HG03457 (cell line): ENCODE measurements at regions not wholly inside any gene's neighbourhood (a gene's known extent, or its start where the extent isn't known, plus 50 kb on each side); places are given as distances from the start of the nearest gene placed in this dataset.
"Not testable (repeated sequence)": the region's sequence is repeated elsewhere in the genome, so short reads cannot be mapped to it uniquely, and the experiment has no call there.

Source experiments
- ATAC-seq: cut with Tn5 transposase; IDR thresholded peaks from one replicate; pipeline ENCODE4 v1.9.1; 2021; ENCODE audit warnings: moderate number of reproducible peaks; ENCODE audit not compliant: unreplicated experiment

- no peak for ATAC-seq
Observed at GRCh38 chr14:86203843-86204242, 673.9 kb downstream of the FLRT2 start.

DNA sequence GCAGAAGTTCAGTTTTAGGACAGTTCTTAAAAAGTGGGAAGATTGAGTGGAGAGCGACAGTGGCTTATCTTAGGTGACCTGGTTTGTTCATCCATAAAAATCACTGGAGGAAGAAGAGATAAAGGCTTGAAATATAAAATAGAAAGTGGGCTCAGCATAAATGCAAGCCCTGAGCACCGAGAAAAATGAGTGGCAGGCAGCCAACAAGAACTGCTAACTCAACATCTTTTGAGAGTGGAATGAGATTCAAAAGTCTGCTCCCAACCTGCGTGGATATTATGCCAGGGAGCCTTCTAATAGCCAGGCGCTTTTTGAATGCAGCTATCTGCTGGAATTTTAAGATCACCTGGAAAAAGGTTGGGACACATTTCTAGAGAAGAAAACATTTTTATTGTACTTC is 666.5 kb downstream of the FLRT2 start:
- no peak for ATAC-seq

DNA sequence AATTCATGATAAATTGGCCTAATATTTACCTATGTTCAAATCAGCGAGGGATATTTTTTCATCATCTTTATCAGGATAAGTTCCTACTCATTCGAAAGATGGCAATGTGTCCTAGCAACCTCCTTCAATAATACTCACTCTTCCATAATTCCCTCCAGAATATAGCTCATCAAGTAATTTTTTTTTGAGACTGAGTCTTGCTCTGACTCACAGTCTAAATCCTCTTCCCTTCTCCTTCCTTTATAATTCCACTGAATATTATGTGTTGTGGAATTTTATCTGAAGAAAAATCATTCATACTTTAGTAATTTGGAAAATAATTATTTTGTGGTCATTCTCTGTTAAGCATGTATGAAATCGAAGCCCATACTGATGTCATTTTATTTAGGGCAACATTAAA is 663.8 kb downstream of the FLRT2 start:
- no peak for ATAC-seq

GRCh38 chr14:86179980-86180379 is 650.0 kb downstream of the FLRT2 start:
- no peak for ATAC-seq

- no peak for ATAC-seq
Observed at GRCh38 chr14:86168371-86168770, 638.4 kb downstream of the FLRT2 start.

GRCh38 chr14:86166541-86166940 is 636.6 kb downstream of the FLRT2 start:
- no peak for ATAC-seq

DNA sequence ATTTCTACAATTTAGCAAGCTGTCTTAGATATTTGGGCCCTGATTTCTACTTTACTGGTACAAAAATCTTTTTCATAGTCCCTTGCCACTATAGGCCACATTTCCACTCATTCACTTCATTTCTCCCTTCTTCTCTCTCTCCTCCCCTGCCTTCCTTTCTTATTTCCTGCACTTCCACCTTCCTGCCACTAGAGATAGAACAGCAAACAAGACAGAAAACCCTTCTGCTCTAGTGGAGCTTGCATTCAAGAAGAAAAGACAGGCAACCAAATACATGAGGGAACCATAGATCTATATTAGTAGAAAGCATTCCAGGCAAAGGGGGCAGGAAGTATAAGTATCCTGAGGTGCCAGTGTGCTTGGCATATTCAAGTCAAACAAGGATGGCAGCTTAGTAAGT is 623.5 kb downstream of the FLRT2 start:
- no peak for ATAC-seq

DNA sequence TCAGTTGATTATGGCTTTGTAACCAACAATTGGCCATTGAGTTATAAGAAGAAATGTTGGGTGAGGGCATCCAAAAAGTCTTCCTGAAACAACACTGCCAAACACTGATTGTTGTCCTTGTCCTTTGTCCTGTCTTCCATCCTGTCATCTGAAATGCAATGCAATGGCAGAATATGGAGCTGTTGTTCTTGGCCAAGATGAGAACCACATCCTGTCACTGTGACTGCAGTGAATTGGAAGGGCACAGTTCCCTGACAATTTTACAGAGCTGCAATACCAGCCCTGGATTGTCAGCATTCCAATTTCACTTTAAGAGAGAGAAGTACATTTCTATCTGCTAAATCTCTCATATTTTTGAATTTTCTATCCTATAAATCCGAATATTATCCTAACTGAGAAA is 613.3 kb downstream of the FLRT2 start:
- no peak for ATAC-seq

DNA sequence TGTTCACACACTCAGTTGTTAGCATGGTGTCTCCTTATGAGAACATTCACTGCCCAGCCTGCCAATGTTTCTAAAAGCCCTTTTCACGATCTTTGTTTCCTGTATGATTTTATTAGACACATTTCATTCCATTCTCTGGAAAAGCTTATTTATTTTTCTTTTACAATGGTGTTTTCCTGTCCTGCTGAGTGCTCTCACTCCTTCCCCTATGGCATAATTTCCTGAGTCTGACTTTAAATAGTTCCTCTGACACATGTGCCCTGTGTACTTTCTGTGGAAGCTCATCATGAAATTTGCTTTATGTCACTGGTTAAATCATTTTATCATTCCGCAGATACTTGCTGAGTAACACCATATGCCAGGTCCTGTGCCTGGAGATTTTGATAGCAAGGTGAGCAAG is 612.0 kb downstream of the FLRT2 start:
- ATAC-seq, result no peak

DNA sequence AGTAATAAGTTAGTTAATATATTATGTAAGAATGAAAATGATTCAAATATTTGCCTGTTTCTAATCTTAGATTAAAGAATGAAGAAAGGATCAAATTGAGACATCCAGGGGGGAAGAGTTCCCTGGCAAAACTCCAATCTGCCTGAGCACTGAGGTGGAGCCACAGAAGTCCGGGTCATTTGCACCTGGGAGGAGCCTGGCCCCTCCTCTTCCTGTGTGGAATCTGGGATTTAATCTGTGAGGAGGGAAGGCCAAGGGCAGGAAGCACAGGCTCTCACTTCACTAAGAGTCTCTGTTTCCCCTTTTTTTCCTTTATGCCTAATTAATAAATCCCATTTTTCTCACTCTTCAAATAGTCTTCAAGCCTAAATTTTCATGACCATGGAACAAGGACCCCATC is 599.5 kb downstream of the FLRT2 start:
- ATAC-seq, result no peak

DNA sequence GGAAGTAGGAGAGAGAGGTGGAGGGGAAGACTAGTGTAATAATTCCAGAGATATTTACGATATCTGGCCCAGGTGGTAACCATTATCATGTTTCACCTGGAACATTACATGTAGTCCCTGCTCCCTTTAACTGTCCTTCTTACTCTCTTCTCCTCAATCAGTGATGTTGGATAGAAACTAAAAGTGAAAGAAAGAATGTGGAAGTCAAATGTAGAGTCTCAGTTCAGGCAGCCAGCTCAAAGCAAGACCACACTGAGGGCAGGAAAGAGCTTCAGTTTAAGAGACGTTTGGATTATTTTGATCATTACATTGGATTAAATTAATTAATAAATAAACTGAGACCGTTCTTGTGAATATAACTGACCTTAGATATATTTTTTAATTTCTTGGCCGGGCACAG is 594.4 kb downstream of the FLRT2 start:
- ATAC-seq, result no peak

- no peak for ATAC-seq
Observed at GRCh38 chr14:86115972-86116371, 586.0 kb downstream of the FLRT2 start.

GRCh38 chr14:86110871-86111270 is 580.9 kb downstream of the FLRT2 start:
- ATAC-seq, result not testable (repeated sequence)

DNA sequence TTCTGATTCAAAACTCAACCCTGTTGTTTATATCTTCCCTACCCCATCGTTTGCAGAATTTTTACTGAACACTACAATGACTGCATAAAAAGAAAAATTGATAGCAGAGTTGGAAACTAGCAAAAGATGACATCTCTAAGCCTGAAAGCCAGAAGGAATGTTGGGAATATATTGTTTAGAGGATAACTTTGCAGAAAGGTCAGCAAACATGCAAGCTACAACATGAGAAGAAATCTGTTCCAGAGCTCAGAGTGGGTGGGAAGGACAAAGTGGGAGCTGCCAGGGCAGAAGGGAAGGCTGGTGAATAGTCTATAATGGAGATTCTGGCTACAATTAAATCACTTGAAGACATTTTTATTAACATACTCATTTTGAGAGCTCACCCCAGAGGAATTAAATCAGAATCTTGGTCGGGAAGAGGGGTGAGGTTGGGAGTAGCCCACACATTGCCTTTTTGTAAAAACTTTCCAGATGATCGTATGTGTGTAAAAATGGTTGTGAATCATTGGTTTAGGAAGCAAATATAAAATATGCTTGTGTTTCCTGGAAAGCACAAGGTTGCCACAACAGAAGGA is 574.8 kb downstream of the FLRT2 start:
- ATAC-seq, result no peak

GRCh38 chr14:86094512-86094911 is 564.6 kb downstream of the FLRT2 start:
- ATAC-seq, result no peak

DNA sequence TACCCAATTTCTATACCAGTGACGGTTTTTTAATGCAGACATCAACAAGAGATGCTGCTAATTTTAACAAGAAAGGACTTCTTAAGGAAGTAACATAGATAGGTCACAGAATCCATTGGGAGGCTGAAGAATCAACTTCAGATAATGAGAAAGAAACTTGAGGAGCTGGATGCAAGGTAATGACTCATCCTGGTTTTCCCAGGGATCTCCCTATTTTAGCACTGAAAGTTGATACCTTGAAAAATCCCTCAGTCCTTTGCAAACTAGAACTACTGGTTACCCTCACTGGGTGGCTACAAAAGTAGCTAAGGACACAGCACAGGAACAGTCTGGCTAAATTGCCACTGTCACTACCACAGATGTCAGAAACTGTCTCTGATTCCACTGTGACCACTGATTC is 561.9 kb downstream of the FLRT2 start:
- ATAC-seq, result no peak

DNA sequence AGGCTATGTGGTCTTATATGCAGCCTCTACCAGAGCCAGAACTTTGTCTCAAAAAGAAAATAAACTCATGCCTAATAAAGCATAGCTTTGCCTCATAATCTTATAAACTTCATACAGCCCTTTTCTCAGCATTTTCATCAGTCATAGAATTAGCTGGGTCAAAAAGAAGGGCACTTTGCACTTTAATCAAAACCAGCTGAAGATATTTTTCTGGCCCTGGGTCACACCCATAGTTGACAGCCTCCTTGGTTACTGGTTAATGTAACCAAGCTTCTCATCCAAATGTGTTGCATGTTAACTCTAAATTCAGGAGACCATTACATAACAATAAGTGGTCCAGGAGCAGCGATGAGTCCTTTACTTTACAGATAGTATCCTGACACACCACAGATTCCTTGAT is 558.2 kb downstream of the FLRT2 start:
- ATAC-seq, result no peak

- no peak for ATAC-seq
Observed at GRCh38 chr14:86087377-86087776, 557.4 kb downstream of the FLRT2 start.

DNA sequence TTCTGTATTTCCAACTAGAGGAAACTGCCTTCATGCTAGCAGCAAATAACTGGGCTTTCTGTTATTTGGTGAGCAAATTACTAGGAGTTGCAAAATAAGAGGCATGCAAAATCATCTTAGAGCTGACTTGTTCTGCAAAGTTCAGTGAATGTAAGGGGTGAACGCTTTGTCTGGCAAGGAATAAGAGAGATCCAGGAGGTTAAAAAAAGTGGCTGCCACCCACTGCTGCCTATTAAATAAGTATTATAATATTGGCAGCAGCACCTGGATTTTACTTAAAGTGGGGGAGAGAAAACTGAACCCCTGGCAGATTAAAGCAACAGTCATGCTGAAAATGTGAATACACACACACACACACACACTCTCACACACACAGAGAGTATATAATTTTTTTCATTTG is 557.0 kb downstream of the FLRT2 start:
- ATAC-seq, result no peak

DNA sequence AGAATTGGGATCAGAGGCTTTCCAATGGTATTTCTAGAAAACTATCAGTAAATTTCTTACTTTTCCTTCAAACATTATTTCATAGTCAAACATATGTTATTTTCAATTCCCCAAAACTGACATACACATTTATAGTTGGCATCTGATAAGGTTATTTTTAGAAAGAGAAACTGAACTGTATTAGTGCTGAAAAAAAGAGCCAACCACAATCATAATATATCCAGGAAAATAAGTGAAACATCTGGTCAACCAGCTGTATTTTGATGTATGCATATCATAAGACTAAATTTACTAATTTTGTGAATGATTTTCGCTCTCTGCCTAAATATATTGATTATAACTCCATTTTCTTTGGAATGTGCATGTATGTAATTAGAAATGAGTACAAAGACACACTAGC is 554.2 kb downstream of the FLRT2 start:
- ATAC-seq, result no peak

DNA sequence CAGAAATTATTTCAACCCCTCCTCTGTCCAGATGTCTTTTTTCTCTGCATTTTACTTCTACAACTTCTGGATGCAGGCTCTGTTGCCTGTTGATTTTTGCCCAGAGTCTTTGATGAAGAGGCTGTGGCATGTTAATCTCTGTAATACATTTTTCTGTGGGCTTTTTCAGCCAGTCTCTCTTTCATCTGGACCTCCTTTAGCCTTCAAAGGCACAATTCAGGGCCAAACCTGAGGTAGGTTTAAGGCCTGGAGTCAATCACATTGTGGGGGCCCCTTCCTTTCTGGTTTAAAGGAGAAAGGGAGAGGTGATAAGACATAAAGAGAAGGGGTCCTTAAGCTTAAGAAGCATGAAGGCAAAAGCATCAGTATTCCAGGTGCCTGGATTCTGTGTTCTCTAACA is 553.7 kb downstream of the FLRT2 start:
- ATAC-seq, result no peak

GRCh38 chr14:86072116-86072894 is 542.4 kb downstream of the FLRT2 start:
- ATAC-seq, result no peak

DNA sequence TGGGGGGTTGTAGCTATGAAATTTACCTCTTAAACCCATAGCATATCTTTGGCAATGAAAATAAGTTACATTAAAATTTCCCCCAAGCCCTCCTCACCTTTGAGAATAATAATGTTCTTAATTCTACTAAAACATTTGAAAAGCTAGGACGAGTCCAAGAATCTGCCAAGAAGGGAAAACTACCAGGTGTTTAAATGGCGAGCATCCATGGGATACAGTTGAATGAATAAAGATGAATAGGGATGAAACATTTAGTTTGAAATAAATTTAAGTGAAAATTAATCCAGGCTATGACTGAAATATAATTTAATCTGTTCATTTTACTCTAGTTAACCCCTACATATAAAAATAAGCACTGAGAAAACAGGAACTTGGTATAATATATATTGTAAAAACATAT is 536.7 kb downstream of the FLRT2 start:
- no peak for ATAC-seq
